Skeletal muscle satellite cell (primary cell): ENCODE measurements at regions not wholly inside any gene's neighbourhood (a gene's known extent, or its start where the extent isn't known, plus 50 kb on each side); places are given as distances from the start of the nearest gene placed in this dataset.

Experiments
- H3K27me3 ChIP-seq: 2 replicates; pipeline ENCODE4 v1.7.0; 2013; ENCODE audit warnings: low read length; ENCODE audit not compliant: control insufficient read depth, insufficient read depth
- H3K36me3 ChIP-seq: 2 replicates; pipeline ENCODE4 v1.7.0; 2013; ENCODE audit warnings: mild to moderate bottlenecking, control low read depth, low read length; ENCODE audit not compliant: insufficient read depth
- H3K4me1 ChIP-seq: 2 replicates; pipeline ENCODE4 v1.7.0; 2013; ENCODE audit warnings: low read length; ENCODE audit not compliant: control insufficient read depth, insufficient read depth
- H3K4me2 ChIP-seq: 2 replicates; pipeline ENCODE4 v1.7.0; 2013; ENCODE audit warnings: mild to moderate bottlenecking, low read length
- H3K4me3 ChIP-seq: 2 replicates; pipeline ENCODE4 v1.7.0; 2013; ENCODE audit warnings: low read length
- H3K9ac ChIP-seq: 2 replicates; pipeline ENCODE4 v1.7.0; 2013; ENCODE audit warnings: mild to moderate bottlenecking, low read depth, low read length, moderate library complexity
- H3K9me3 ChIP-seq: replicated peaks from 2 replicates; pipeline ENCODE4 v1.7.0; 2013; ENCODE audit warnings: mild to moderate bottlenecking, control low read depth, low read length

DNA sequence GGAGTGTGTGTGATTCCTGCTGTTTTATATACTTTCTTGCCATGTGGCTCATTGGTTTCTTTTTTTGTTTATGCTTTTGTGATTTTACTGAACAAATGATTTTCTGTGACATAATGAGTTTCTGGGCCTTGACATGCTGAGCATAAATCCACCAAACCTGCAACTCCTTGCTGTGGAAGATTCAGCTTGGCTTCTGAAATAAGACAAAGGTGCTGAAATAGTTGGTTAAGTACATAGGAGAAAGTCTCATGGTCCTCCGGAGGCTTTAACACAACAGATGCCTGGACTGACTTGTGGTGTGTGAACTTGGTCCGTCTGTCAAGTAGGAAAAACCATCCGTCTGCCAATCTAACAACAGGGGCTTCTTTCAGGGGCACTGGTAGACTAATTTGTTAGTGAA is 315.3 kb upstream of the CXCR4 start:
- Histone ChIP-seq H3K4me3 (no peak overlapping the region), H3K9ac (no peak overlapping the region), H3K4me2 (no peak overlapping the region), H3K36me3 (no peaks in the 10 kb centered on the region), H3K27me3 (no peaks in the 10 kb centered on the region), H3K9me3 (no peaks in the 10 kb centered on the region), H3K4me1 (no peaks in the 10 kb centered on the region)

DNA sequence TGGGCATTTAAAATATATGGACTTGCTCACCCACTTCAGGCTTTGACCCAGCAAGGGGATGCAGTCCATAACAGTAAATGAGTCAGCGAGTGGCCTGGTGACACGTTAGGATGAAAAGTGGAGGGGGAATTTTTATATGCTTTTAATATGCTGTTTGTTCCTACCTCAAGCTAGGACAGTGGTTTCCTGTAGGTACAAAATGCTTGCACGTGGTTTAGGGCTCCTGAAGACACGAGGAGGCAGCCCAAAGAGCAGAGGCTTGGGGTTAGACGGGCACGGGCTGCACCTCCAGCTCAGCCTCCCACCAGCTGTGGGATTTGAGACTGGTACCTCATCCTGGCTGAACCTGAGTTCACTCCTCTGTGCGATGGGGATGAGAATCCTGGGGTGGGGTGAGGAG is 306.2 kb upstream of the CXCR4 start:
- H3K9me3 ChIP-seq, result no peaks in the 10 kb centered on the region
- H3K4me1 ChIP-seq, result no peaks in the 10 kb centered on the region
- H3K36me3 ChIP-seq, result no peaks in the 10 kb centered on the region
- no peak overlapping the region for H3K4me3 ChIP-seq
- H3K4me2 ChIP-seq, result peak overlapping the region; percentile 96
- H3K9ac ChIP-seq, result no peak overlapping the region
- H3K27me3 ChIP-seq, result peaks cover 17% of the 10 kb centered on the region

DNA sequence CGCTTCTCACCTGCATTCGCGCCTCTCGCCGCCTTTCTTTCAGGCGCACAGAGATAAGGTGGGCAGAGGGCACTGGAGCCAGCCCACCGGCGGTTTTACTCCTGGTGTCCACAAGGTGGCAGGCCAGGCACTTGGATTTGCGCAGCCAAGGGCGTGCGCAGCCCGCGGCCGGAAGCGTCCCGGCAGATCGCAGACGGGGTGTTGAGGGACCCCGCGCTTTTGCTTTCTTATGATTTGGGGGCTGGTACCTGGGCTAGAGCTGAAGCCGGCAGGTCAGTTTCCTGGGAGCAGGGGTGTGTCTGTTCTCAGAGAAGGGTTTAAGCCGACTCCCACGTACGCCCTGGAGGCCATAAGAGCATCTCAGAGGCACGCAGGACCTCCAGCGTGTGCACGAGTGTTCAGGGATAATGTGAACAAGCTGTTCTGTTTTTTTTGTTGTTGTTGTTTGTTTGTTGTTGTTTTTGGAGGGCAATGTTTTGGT is 305.6 kb upstream of the CXCR4 start:
- Histone ChIP-seq H3K4me1 (no peaks in the 10 kb centered on the region), H3K9me3 (no peaks in the 10 kb centered on the region), H3K4me3 (peak overlapping the region; percentile 74), H3K36me3 (no peaks in the 10 kb centered on the region), H3K4me2 (peak overlapping the region; percentile 96), H3K27me3 (peaks cover 17% of the 10 kb centered on the region), H3K9ac (peak overlapping the region; percentile 50)

DNA sequence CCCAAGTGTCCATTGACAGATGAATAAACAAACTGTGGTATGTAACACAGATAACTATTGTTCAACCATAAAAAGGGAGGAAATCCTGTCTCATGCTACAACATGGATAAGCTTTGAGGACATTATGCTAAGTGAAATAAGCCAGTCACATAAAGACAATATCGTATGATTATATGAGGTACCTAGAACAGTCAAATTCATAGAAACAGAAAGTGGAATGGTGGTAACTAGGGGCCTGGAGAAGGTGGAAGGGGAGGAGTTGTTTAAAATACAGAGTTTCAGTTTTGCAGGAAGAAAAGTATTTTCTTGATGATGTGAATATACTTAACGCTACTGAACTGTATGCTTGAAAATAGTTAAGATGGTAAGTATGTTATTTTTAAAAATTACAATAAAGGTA is 304.6 kb upstream of the CXCR4 start:
- Histone ChIP-seq H3K4me1 (no peaks in the 10 kb centered on the region), H3K9me3 (no peaks in the 10 kb centered on the region), H3K36me3 (no peaks in the 10 kb centered on the region), H3K4me2 (no peak overlapping the region), H3K27me3 (peaks cover 17% of the 10 kb centered on the region), H3K4me3 (no peak overlapping the region), H3K9ac (no peak overlapping the region)

DNA sequence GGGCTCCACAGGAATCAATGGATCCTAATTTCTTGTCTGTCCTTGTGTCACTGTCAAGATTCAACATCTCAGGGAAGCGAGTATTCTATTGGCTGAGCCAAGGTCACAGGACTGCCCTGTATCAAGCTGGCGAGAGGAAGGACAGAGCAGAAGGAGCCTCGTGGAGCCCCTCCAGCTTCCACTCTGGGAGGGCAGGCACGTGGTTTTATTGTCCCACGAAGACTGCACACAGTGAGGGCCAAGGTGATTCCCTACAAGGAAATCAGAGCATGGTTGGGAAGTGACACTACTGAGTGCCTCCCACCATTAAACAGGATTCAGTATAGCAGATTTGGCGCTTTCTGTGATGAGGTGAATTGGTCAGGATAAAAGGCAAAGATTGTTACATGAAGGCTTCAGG is 302.4 kb upstream of the CXCR4 start:
- H3K9me3 ChIP-seq, result no peaks in the 10 kb centered on the region
- H3K4me3 ChIP-seq, result no peak overlapping the region
- no peaks in the 10 kb centered on the region for H3K4me1 ChIP-seq
- no peak overlapping the region for H3K9ac ChIP-seq
- H3K4me2 ChIP-seq, result no peak overlapping the region
- no peaks in the 10 kb centered on the region for H3K36me3 ChIP-seq
- peaks cover 17% of the 10 kb centered on the region for H3K27me3 ChIP-seq

DNA sequence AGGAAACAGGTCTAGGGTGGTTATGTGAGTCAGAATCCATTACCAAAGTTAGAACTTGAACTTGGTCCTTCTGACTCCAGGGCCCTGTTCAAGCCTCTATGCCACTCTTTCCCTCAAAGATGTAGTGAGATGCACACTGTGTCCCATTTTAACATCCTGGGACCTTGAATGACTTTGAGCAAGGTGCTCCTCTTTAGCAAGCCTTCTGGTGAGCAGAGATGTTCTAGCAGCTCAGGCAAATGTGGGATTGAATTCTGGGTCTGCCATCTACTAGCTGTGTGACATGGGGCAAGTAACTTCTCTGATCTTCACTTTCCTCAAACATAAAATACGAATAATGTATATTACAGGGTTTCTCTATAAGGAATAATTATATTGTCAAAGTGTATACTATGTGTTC is 294.0 kb upstream of the CXCR4 start:
- H3K9ac ChIP-seq, result no peak overlapping the region

DNA sequence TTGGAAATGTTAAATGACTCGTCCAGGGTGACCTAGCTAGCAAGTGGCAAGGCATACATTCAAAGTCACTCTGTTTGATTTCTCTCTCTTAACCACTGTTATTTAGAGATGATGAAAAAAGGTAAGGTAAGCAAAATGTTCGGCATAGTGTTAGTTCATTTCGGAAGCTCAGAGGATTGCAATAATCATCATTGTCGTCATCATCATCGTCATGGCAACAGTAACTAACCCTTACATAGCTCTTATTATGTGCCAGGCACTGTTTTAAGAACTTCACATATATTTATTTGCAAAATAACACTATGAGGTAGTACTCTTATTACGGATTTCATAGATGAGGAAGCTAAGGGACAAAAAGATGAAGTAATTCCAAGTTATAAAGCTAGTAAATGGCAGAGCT is 292.7 kb upstream of the CXCR4 start:
- H3K4me1 ChIP-seq, result no peaks in the 10 kb centered on the region

More for the DNA sequence above, 294.0 kb upstream of the CXCR4 start:
- Histone ChIP-seq H3K27me3 (no peaks in the 10 kb centered on the region), H3K4me3 (no peak overlapping the region), H3K4me2 (no peak overlapping the region), H3K36me3 (no peaks in the 10 kb centered on the region), H3K9me3 (no peaks in the 10 kb centered on the region), H3K4me1 (no peaks in the 10 kb centered on the region)

DNA sequence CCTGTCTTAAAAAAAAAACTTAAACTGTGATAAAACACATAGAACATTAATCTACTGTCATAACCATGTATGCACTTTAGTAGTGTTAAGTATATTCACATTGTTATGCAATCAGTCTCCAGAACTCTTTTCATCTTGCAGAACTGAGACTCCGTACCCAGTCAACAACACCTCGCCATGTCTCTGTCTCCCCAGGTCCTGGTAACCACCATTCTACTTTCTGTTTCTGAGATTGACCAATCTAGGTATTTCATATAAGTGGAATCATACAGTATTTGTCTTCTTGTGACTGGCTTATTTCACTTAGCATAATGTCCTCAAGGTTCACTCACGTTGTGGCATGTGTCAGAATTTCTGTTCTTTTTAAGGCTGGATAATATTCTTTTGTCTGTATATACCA is 290.8 kb upstream of the CXCR4 start:
- no peaks in the 10 kb centered on the region for H3K4me1 ChIP-seq
- no peak overlapping the region for H3K4me2 ChIP-seq
- no peaks in the 10 kb centered on the region for H3K9me3 ChIP-seq
- H3K4me3 ChIP-seq, result no peak overlapping the region
- no peak overlapping the region for H3K9ac ChIP-seq
- no peaks in the 10 kb centered on the region for H3K36me3 ChIP-seq
- no peaks in the 10 kb centered on the region for H3K27me3 ChIP-seq

More for the DNA sequence above, 292.7 kb upstream of the CXCR4 start:
- H3K9me3 ChIP-seq, result no peaks in the 10 kb centered on the region
- H3K4me3 ChIP-seq, result no peak overlapping the region
- H3K27me3 ChIP-seq, result no peaks in the 10 kb centered on the region
- no peaks in the 10 kb centered on the region for H3K36me3 ChIP-seq
- H3K9ac ChIP-seq, result no peak overlapping the region
- no peak overlapping the region for H3K4me2 ChIP-seq

DNA sequence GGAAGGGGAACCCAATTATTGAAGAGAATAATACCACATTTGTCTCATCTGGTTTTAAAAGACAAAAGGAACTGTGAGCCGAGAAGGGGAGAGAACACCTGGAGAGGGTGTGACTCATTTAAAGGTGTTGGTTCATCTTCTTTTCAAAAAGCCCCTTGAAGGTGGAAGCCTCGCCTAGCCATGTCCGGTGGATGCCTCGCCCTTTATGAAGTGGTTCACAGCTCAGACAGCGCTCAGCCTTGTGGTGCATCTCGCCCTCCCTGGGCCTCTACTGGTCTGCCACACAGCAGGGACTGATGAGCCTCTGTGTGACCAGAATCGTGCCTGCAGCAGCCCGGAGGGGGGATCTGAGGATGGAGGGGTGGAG is 290.0 kb upstream of the CXCR4 start:
- Histone ChIP-seq H3K36me3 (no peaks in the 10 kb centered on the region), H3K4me2 (no peak overlapping the region), H3K4me3 (no peak overlapping the region), H3K9me3 (no peaks in the 10 kb centered on the region), H3K9ac (no peak overlapping the region), H3K27me3 (no peaks in the 10 kb centered on the region), H3K4me1 (no peaks in the 10 kb centered on the region)

DNA sequence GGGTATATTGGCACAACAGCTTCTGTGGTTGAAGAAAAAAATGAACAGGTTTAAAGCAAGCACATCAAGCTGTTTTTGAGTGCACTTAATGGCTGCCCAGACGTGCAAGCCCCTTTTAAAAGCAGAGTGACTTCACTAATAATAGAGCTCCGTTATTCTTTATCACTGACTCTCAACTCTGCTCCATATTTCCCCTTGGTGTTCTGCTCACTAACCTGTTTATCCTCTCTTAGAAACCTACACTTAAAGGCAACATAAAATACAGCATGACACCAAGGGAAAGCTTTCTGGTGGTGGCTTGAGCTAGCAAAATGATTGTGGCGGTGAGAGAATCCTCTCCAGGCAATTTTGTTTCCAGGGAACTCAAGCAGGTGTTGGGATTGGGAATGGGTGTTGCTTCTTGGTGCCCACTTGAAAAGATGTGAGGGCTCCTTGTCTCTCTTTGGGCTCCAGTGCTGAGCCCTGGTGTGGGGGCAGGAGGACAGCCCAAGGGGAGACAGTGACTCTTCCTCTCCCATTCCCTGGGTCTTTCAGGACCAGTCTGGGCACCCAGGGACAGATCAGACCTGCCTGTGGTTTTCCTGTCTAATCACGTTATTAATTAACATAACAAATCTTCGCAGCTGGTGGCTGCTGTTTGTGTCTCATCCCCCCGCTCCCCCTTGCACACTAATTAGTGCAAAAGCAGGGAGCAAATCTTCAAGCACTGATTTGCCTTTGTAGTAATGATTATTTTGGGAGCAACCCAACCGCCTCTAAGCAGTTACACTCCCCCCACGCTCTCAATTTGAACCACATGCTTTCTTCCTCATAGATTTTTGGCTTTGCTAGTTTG is 289.4 kb upstream of the CXCR4 start:
- H3K4me1 ChIP-seq, result no peaks in the 10 kb centered on the region
- no peaks in the 10 kb centered on the region for H3K9me3 ChIP-seq
- no peak overlapping the region for H3K9ac ChIP-seq
- no peak overlapping the region for H3K4me2 ChIP-seq
- H3K36me3 ChIP-seq, result no peaks in the 10 kb centered on the region
- H3K4me3 ChIP-seq, result no peak overlapping the region
- no peaks in the 10 kb centered on the region for H3K27me3 ChIP-seq

DNA sequence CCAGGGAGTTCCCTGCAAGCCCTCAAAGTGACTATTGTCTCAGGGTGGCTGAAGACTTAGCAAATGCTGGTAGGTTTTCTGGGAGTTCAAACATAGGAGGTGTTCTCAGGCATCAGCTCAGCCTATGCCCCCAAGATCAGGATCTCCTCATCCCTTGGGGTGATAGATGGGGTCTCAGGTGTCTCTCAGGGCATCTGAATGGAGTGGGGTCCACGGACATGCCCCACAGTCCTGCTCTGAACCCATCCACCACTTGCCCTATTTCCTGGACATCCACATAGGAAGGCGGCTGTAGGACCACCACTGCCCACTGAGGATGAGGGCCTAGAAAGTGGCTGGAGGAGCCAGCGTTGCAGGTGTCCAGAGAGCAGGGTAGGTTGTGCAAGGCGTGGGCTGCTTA is 287.0 kb upstream of the CXCR4 start:
- Histone ChIP-seq H3K4me3 (no peak overlapping the region), H3K9me3 (no peaks in the 10 kb centered on the region), H3K27me3 (no peaks in the 10 kb centered on the region), H3K4me2 (no peak overlapping the region), H3K4me1 (no peaks in the 10 kb centered on the region), H3K36me3 (no peaks in the 10 kb centered on the region), H3K9ac (no peak overlapping the region)

DNA sequence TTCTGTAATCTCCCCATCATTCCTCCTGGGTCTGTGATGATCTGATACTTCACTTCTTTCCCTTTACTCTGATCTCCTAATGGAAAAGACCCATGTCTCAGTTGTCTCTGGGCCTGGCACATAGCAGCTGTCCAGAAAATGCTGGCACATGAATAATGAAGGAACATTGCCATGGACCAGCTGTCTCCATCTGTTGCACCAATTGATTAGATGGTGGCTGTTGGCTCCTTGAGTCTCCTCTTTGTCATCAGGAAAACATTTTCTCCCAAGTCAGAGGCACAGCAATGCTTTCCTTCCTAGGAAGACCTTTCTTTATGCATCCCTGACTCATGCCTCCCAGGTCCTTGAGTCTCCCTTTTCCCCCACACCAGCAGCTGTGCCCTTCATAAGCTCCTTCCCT is 286.2 kb upstream of the CXCR4 start:
- no peaks in the 10 kb centered on the region for H3K9me3 ChIP-seq
- no peaks in the 10 kb centered on the region for H3K36me3 ChIP-seq
- H3K4me1 ChIP-seq, result no peaks in the 10 kb centered on the region
- H3K4me3 ChIP-seq, result no peak overlapping the region
- no peak overlapping the region for H3K9ac ChIP-seq
- no peaks in the 10 kb centered on the region for H3K27me3 ChIP-seq
- H3K4me2 ChIP-seq, result no peak overlapping the region
